Stomach (tissue), 8 donors: ENCODE measurements at regions not wholly inside any gene's neighbourhood (a gene's known extent, or its start where the extent isn't known, plus 50 kb on each side); places are given as distances from the start of the nearest gene placed in this dataset.

Source experiments
- DNase-seq, 2 donors: peaks; one replicate each; pipeline versions ENCODE4 v3.0.0 to v3.0.0-alpha.2; 2013 to 2019
- H3K27ac ChIP-seq, 5 donors: fragments of 200-600 bp in 4 of 5; sonication (generic) in 4 of 5; one replicate each; pipeline ENCODE4 v1.5.1; 2013 to 2019; ENCODE audit warnings: mild to moderate bottlenecking in 1 of 5, moderate library complexity in 1 of 5
- H3K27me3 ChIP-seq, 3 donors: fragments of 200-600 bp; sonication (generic); one replicate each; pipeline ENCODE4 v1.5.1; 2017 to 2019; ENCODE audit warnings: mixed run types in 1 of 3
- H3K36me3 ChIP-seq, 4 donors: fragments of 200-600 bp; sonication (generic); 1 replicate in 3 of 4; 2 replicates in 1 of 4; pipeline ENCODE4 v1.5.1; 2016 to 2019
- H3K4me1 ChIP-seq, 4 donors: fragments of 200-600 bp; sonication (generic); one replicate each; pipeline ENCODE4 v1.5.1; 2016 to 2019
- H3K4me3 ChIP-seq, 4 donors: fragments of 200-600 bp; sonication (generic) in 3 of 4; one replicate each; pipeline ENCODE4 v1.5.1; 2016 to 2019; ENCODE audit warnings: mild to moderate bottlenecking in 1 of 4
- H3K9me3 ChIP-seq, 4 donors: fragments of 200-600 bp; sonication (generic); one replicate each; pipeline ENCODE4 v1.5.1; 2016 to 2019
- EP300 ChIP-seq: sonication (generic); formaldehyde crosslinking; IDR thresholded peaks from one replicate; pipeline ENCODE4 v1.6.1; 2017; ENCODE audit warnings: antibody characterized with exemption
- POLR2A ChIP-seq, 4 donors: fragments of 450-650 bp; IDR thresholded peaks; one replicate each; pipeline ENCODE4 v1.6.1; 2016; ENCODE audit warnings: antibody characterized with exemption in 4 of 4, control low read depth in 2 of 4, mild to moderate bottlenecking in 1 of 4, moderate library complexity in 1 of 4
- POLR2AphosphoS5 ChIP-seq, 3 donors: sonication (generic); formaldehyde crosslinking; IDR thresholded peaks; one replicate each; pipeline ENCODE4 v1.6.1; 2016; ENCODE audit warnings: antibody characterized with exemption in 3 of 3
- WGBS, 5 donors: extraction: QIAGEN DNeasy Blood & Tissue Kit in 3 of 5; methylation state at CpG; one replicate each; pipeline versions ENCODE4 v1.1.5 to v1.1.7; 2013 to 2018; 5-methylcytosine and 5-hydroxymethylcytosine counted together
- intact Hi-C: fragments of 100-400 bp; cut with DNase I; formaldehyde crosslinking; loops from one replicate; pipeline ENCODE4 v1.15.1; 2023; ENCODE audit warnings: low total_unique reads
- TF ChIP-seq, protein P1 (sequence below), 7 experiments: fragments of 450-650 bp in 4 of 7; fragments of 200-600 bp in 3 of 7; sonication (generic) in 3 of 7; IDR thresholded peaks; one replicate each; pipeline ENCODE4 v1.5.1; 2016 to 2019; ENCODE audit warnings: antibody characterized with exemption in 7 of 7, control low read depth in 2 of 7, mild to moderate bottlenecking in 1 of 7
- donor health status: healthy with polysubstance abuse.
- donor health status: Bipolar disorder and iron deficiency.
- donor health status: healthy.

DNA sequence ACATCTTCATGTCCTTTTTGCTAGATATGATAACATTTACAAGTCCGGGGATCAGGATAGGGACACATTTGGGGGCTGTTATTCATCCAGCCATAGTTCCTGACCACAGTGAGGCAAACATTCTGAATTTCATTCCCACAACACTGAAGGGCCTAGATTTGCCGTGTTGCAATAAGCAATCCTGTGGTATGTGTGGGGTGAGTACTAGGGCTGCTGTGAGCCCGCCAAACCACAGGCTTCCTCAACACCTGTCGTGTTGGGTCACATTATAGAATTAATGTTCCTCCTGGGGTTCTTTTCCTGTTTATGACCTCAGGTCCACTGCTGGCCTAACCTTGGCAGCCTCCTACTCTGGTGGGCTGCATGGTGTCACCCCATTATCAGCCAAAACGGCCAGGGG is 119.2 kb downstream of the TBC1D30 start:
- 66 to 73% (median 68%) methylated on average over 5 of the region's 5 CpGs for WGBS, 5 donors
- intact Hi-C loops, result no loop called here
- H3K27me3 ChIP-seq, result no peaks in the 10 kb centered on the region
- H3K27ac ChIP-seq, result no peak overlapping the region
- no peaks in the 10 kb centered on the region for H3K36me3 ChIP-seq
- no peaks in the 10 kb centered on the region for H3K9me3 ChIP-seq
- no peak overlapping the region for H3K4me3 ChIP-seq
- no peak for DNase-seq
- TF ChIP-seq POLR2A (IDR thresholded peaks at IDR 0.05) (no peak), EP300 (no peak), POLR2AphosphoS5 (IDR thresholded peaks at IDR 0.05) (no peak)
- TF ChIP-seq, protein P1, sequence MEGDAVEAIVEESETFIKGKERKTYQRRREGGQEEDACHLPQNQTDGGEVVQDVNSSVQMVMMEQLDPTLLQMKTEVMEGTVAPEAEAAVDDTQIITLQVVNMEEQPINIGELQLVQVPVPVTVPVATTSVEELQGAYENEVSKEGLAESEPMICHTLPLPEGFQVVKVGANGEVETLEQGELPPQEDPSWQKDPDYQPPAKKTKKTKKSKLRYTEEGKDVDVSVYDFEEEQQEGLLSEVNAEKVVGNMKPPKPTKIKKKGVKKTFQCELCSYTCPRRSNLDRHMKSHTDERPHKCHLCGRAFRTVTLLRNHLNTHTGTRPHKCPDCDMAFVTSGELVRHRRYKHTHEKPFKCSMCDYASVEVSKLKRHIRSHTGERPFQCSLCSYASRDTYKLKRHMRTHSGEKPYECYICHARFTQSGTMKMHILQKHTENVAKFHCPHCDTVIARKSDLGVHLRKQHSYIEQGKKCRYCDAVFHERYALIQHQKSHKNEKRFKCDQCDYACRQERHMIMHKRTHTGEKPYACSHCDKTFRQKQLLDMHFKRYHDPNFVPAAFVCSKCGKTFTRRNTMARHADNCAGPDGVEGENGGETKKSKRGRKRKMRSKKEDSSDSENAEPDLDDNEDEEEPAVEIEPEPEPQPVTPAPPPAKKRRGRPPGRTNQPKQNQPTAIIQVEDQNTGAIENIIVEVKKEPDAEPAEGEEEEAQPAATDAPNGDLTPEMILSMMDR (IDR thresholded peaks at IDR 0.05), result no peak
- peaks cover 0 to 12% (median 5%) of the 10 kb centered on the region in 4 donors for H3K4me1 ChIP-seq

DNA sequence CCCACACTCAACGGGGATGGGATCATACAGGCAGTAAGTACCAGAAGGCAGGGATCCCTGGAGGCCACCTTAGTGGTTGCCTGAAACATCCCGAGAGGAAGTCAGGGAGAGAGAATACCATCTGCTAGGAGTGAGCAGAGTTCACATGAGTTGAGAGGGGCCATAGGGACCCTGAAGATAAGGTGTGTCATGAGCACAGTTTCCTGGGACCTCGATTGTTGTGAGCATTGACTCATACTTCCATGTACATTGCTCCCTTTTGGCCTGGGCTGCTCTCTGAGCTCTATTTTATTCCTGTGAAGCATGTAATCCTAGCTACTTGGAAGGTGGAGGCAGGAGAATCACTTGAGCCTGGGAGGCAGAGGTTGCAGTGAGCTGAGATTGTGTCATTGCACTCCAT is 120.5 kb downstream of the TBC1D30 start:
- intact Hi-C loops, result no loop called here

DNA sequence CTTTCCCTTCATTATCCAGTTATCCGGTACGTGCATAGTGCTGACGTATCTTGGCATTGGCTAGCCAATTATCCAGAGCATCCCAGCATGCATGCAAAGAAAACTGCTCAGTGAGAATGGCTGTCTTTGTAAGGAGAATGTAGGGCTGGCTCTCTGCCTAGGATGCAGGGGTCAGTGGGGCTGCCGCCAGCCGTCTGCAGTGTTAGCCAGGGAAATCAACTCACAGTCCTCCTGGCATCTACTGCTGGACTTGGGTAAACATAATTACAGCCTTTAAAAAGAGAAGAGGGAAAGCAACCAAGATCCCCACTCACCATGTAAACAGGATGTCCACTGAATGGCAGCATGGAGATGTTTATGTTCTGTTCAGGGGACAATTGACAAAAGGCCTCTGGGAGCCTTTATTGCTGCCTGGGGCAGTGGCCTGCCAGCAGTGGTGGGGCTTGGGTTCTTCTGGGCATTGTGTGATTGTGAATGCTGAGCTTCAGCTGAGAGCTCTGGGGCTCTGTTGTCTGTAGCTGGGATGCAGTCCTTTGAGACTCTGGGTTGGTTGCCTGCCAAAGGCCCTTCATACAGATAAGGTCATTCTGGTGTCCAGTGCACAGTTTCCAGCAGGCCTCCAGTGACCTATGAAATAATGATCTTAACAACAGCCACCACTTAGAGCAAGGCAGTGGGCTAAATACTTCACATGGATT is 121.8 kb downstream of the TBC1D30 start:
- H3K27me3 ChIP-seq, result no peaks in the 10 kb centered on the region
- TF ChIP-seq POLR2AphosphoS5 (IDR thresholded peaks at IDR 0.05) (no peak), POLR2A (IDR thresholded peaks at IDR 0.05) (no peak), EP300 (no peak)
- H3K9me3 ChIP-seq, result no peaks in the 10 kb centered on the region
- no peak overlapping the region for H3K4me3 ChIP-seq
- WGBS, 5 donors, result 14 to 46% (median 23%) methylated on average over 5 of the region's 5 CpGs
- no peaks in the 10 kb centered on the region for H3K36me3 ChIP-seq
- intact Hi-C loops, result no loop called here
- H3K4me1 ChIP-seq, result peaks cover 0 to 12% (median 5%) of the 10 kb centered on the region in 4 donors
- DNase-seq, result peak; percentile 31 to 87
- H3K27ac ChIP-seq, result no peak overlapping the region

More for the DNA sequence above, 120.5 kb downstream of the TBC1D30 start:
- Histone ChIP-seq H3K27me3 (no peaks in the 10 kb centered on the region), H3K36me3 (no peaks in the 10 kb centered on the region), H3K9me3 (no peaks in the 10 kb centered on the region), H3K27ac (no peak overlapping the region), H3K4me3 (no peak overlapping the region), H3K4me1 (peaks cover 0 to 12% (median 5%) of the 10 kb centered on the region in 4 donors)
- TF ChIP-seq, protein P1 (IDR thresholded peaks at IDR 0.05), result no peak
- TF ChIP-seq POLR2A (IDR thresholded peaks at IDR 0.05) (no peak), EP300 (no peak)
- WGBS, 5 donors, result 67 to 88% (median 82%) methylated on average over 3 of the region's 3 CpGs
- no peak for DNase-seq

DNA sequence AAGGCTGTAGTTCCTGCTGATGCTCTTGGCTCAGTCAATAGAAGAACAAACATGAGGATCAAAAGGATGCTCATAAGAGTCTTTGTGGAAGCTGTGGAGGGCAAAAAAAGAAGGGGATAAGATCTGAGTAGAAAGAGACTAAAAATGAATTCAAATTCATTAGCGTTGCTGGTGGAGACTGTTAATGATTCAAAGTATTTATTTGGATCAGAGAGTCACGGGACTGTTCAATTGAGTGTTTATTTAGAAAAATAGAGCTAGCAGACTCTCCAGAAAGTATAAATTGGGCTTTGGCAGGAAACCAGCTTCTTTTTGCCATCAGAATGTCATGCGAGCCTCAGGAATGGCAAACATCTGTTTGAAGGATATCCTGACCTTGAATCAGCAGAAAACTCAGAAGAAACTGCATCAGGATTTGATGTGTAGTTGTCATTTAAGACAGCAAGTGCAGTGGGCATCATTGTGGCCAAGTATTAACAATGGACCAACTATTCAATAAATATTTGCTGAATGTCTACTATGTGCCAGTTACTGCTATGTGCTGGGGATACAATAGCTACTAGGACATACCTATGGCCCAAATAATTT is 126.4 kb downstream of the TBC1D30 start:
- Histone ChIP-seq H3K4me1 (peaks cover 0 to 10% (median 4%) of the 10 kb centered on the region in 4 donors), H3K27ac (no peak overlapping the region), H3K9me3 (no peaks in the 10 kb centered on the region), H3K4me3 (no peak overlapping the region), H3K27me3 (no peaks in the 10 kb centered on the region), H3K36me3 (no peaks in the 10 kb centered on the region)
- intact Hi-C loops, result no loop called here
- no peak for TF ChIP-seq POLR2A (IDR thresholded peaks at IDR 0.05)
- DNase-seq, result peak in 1 of 2 donors; percentile 8
- 25 to 53% (median 44%) methylated on average over 3 of the region's 3 CpGs for WGBS, 5 donors

DNA sequence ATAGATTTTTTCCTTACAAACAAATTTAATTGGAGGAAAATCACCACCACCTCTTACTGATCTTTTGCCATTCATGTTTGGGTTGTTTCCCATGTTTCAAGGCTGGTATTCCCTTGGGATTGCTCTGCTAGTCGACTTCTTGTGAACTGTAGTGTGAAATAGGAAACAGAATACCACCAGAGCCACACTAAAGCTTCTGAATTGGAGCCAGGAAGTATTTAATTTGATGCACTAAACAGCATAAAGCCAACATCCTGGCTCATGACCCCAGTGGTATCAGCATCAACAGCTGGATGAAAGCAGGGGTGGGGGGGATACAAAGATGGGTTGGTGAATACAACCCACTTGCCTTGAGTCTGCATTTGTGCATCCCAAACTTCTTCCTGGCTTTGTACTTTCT is 127.5 kb downstream of the TBC1D30 start:
- no peaks in the 10 kb centered on the region for H3K4me1 ChIP-seq
- DNase-seq, result peak in 1 of 2 donors; percentile 6
- no peaks in the 10 kb centered on the region for H3K9me3 ChIP-seq
- TF ChIP-seq POLR2AphosphoS5 (IDR thresholded peaks at IDR 0.05) (no peak), EP300 (no peak), POLR2A (IDR thresholded peaks at IDR 0.05) (no peak)
- TF ChIP-seq, protein P1 (IDR thresholded peaks at IDR 0.05), result no peak
- no peak overlapping the region for H3K4me3 ChIP-seq
- H3K27ac ChIP-seq, result no peak overlapping the region
- H3K27me3 ChIP-seq, result no peaks in the 10 kb centered on the region
- intact Hi-C loops, result no loop called here
- no peaks in the 10 kb centered on the region for H3K36me3 ChIP-seq
- WGBS, 5 donors, result 14 to 50% (median 33%) methylated on average over 1 of the region's 1 CpG
